ENCODE measurements at regions not wholly inside any gene's neighbourhood (a gene's known extent, or its start where the extent isn't known, plus 50 kb on each side); places are given as distances from the start of the nearest gene placed in this dataset.

- Histone ChIP-seq H3K9me3 (no peaks in the 10 kb centered on the region), H3K4me1 (no peaks in the 10 kb centered on the region), H3K27me3 (no peaks in the 10 kb centered on the region), H3K36me3 (no peaks in the 10 kb centered on the region), H3K27ac (no peak overlapping the region), H3K4me3 (no peak overlapping the region)
- DNase-seq (no peak), ATAC-seq (no peak)
- no peak for TF ChIP-seq CTCF (IDR thresholded peaks at IDR 0.05)
- intact Hi-C loops (cut with DNase I), result no loop called here
Measured at GRCh38 chr17:53630638-53631037, 192.1 kb upstream of the KIF2B start.

DNA sequence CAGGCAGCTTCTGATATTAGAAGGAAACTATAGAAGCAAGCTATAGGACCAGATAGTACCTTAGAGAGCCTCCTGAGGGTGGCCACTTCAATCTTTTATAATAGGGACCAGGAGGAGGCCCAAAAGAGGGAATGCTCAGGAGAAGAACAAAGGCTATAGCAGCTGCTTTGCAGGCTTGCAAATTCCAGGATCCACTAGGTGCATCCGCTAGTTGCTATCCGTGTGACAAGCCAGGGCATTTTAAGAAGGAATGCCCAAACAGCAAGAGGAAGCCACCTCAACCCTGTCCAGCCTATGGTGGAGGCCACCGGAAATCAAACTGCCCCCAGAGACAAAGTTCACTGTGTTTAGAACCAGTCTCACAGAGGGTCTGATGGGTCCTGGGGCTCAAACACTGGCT is 192.6 kb upstream of the KIF2B start:
- no peak for DNase-seq
- Histone ChIP-seq H3K4me1 (no peaks in the 10 kb centered on the region), H3K36me3 (no peaks in the 10 kb centered on the region), H3K27ac (no peak overlapping the region), H3K9me3 (no peaks in the 10 kb centered on the region), H3K4me3 (no peak overlapping the region), H3K27me3 (no peaks in the 10 kb centered on the region)
- ATAC-seq, result no peak
- no peak for TF ChIP-seq CTCF (IDR thresholded peaks at IDR 0.05)
- intact Hi-C loops (cut with DNase I), result no loop called here

- no peaks in the 10 kb centered on the region for H3K4me1 ChIP-seq
- H3K27me3 ChIP-seq, result no peaks in the 10 kb centered on the region
- H3K27ac ChIP-seq, result no peak overlapping the region
- no peak for TF ChIP-seq CTCF (IDR thresholded peaks at IDR 0.05)
- no peaks in the 10 kb centered on the region for H3K36me3 ChIP-seq
- ATAC-seq (no peak), DNase-seq (no peak)
- no peaks in the 10 kb centered on the region for H3K9me3 ChIP-seq
- no peak overlapping the region for H3K4me3 ChIP-seq
- intact Hi-C loops (cut with DNase I), result no loop called here
Measured at GRCh38 chr17:53629188-53629587, 193.5 kb upstream of the KIF2B start.

DNA sequence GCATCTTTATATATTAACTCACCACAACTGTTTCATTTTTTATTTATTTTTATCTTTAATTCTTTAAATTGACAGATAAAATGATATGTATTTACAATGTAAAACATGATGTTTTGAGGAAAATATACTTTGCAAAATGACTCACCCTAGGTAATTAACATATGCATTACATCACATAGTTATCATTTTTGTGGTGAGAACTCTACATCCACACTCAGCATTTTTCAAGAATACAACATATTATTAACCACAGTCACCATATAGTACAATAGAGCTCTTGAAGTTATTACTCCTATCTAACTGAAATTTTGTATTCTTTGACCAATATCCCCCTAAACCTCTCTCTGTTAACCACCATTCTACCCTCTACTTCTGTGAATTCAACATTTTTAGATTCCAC is 194.7 kb upstream of the KIF2B start:
- Histone ChIP-seq H3K4me1 (no peaks in the 10 kb centered on the region), H3K27ac (no peak overlapping the region), H3K27me3 (no peaks in the 10 kb centered on the region), H3K9me3 (no peaks in the 10 kb centered on the region), H3K4me3 (no peak overlapping the region), H3K36me3 (no peaks in the 10 kb centered on the region)
- intact Hi-C loops (cut with DNase I), result no loop called here
- ATAC-seq (no peak), DNase-seq (no peak)
- no peak for TF ChIP-seq CTCF (IDR thresholded peaks at IDR 0.05)

DNA sequence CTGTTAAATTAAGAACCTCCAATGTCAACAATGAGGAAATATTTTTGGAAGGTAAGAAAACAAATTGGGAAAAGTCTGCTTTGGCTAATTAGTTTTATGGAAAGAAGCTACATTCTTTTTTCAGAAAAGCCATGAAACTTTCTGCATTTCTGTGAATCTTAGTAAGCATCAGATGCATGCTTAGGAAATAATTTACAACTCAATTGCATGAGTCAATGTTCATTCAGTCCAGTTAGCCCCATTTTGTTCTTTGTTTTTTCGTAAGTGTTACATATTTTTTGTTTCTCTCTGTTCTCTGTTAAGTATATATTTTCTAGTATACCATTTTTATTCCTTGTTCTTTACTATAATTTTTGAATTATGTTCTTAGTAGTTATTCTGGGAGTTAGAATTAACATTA is 195.2 kb upstream of the KIF2B start:
- no peak overlapping the region for H3K4me3 ChIP-seq
- H3K36me3 ChIP-seq, result no peaks in the 10 kb centered on the region
- no peaks in the 10 kb centered on the region for H3K9me3 ChIP-seq
- H3K27me3 ChIP-seq, result no peaks in the 10 kb centered on the region
- no peak for TF ChIP-seq CTCF (IDR thresholded peaks at IDR 0.05)
- no peaks in the 10 kb centered on the region for H3K4me1 ChIP-seq
- DNase-seq, result no peak
- no peak for ATAC-seq
- H3K27ac ChIP-seq, result no peak overlapping the region
- intact Hi-C loops (cut with DNase I), result no loop called here

Measured in left lung (tissue), 4 donors.